Endothelial cell of hepatic sinusoid (primary cell): ENCODE measurements at regions not wholly inside any gene's neighbourhood (a gene's known extent, or its start where the extent isn't known, plus 50 kb on each side); places are given as distances from the start of the nearest gene placed in this dataset.

Experiments
- in situ Hi-C: cut with HindIII; loops from 2 replicates; pipeline ENCODE4 v1.10.0; 2017; ENCODE audit warnings: low sequenced_read_pairs

DNA sequence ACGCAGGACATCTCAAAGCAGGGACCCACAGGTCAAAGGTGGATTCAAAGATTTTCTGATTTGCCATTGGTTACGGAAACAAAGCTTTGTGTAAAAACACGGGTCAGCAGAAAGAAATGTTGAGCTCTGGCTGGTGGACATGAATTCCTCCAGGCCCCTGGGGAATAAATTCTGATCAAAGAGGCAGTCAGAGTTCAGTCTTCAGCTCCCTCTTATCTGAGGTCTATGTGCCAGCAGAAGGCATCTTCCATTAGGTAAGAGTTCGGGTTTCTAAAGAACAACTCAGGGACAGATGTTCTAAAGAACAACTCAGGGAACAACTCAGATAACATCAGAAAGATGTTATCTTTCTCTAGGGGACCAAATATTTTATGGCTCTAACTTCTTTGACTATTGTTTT lies 64.9 kb upstream of the PALS2 start:
- in situ Hi-C loops: loop anchor here (5.0 kb wide), 1 partner anchor 41 kb away; no protein-coding TSS in a partner anchor

- in situ Hi-C loops: no loop called here
Observed at GRCh38 chr7:24510759-24511158, 62.5 kb upstream of the PALS2 start.

- in situ Hi-C loops: no loop called here
Observed at GRCh38 chr7:24517166-24517565, 56.1 kb upstream of the PALS2 start.

- in situ Hi-C loops: no loop called here
Observed at GRCh38 chr7:24521917-24522623, 51.2 kb upstream of the PALS2 start.
